ENCODE measurements at regions not wholly inside any gene's neighbourhood (a gene's known extent, or its start where the extent isn't known, plus 50 kb on each side); places are given as distances from the start of the nearest gene placed in this dataset.

- H3K79me2 ChIP-seq (ENCODE audit: control insufficient read depth, insufficient read depth, low read length) = no peaks in the 10 kb centered on the region
- no peaks in the 10 kb centered on the region for H4K20me1 ChIP-seq (replicated peaks; ENCODE audit: control insufficient read depth, extremely low read depth, insufficient read depth, low read length)
- no peak overlapping the region for H3K9ac ChIP-seq (replicated peaks; ENCODE audit: extremely low read depth, insufficient read depth, low read length)
- H3K27ac ChIP-seq (ENCODE audit: insufficient read depth, low read depth, low read length) = no peak overlapping the region
- peaks cover 2 to 6% of the 10 kb centered on the region in 2 experiments for H3K27me3 ChIP-seq (ENCODE audit: control insufficient read depth in 2 of 2, insufficient read depth in 2 of 2, low read length in 2 of 2)
- H3K4me3 ChIP-seq (replicated peaks in 1 of 3; ENCODE audit: insufficient read depth in 1 of 3, low read depth in 1 of 3, low read length in 3 of 3) = no peak overlapping the region
- no peak for TF ChIP-seq GATA2 (IDR thresholded peaks at IDR 0.05; ENCODE audit: insufficient read depth, insufficient read length, low read depth, low read length)
- TF ChIP-seq POLR2AphosphoS5 (IDR thresholded peaks at IDR 0.05; ENCODE audit: insufficient read depth, low read depth, low read length) = no peak
- TF ChIP-seq JUN (IDR thresholded peaks at IDR 0.05; ENCODE audit: borderline replicate concordance, insufficient read depth, insufficient read length, low read depth) = no peak
- no peak for TF ChIP-seq MAX (IDR thresholded peaks at IDR 0.05; ENCODE audit: insufficient read depth, insufficient read length)
- no peak for TF ChIP-seq POLR2A (IDR thresholded peaks at IDR 0.05; ENCODE audit: low read depth, low read length)
- TF ChIP-seq CTCF (IDR thresholded peaks at IDR 0.05; ENCODE audit: extremely low read depth in 1 of 2, insufficient read depth in 1 of 2, low read depth in 1 of 2, low read length in 2 of 2) = no peak
- TF ChIP-seq EZH2 (IDR thresholded peaks at IDR 0.05; ENCODE audit: borderline replicate concordance, low read depth, low read length, severe bottlenecking) = no peak
- H3K36me3 ChIP-seq (ENCODE audit: control insufficient read depth in 2 of 2, extremely low read depth in 1 of 2, insufficient read depth in 2 of 2, low read length in 2 of 2) = no peaks in the 10 kb centered on the region
- dilution Hi-C loops (cut with MboI; ENCODE audit: extremely low pct_ligation_motif_present, low sequenced_read_pairs) (no loop called here), intact Hi-C loops (cut with micrococcal nuclease) (no loop called here)
- no peaks in the 10 kb centered on the region for H3K9me1 ChIP-seq (replicated peaks; ENCODE audit: control insufficient read depth, extremely low read depth, insufficient read depth, low read length)
- H3K4me2 ChIP-seq (ENCODE audit: insufficient read depth, low read length) = no peak overlapping the region
- DNase-seq (ENCODE audit: low read depth, low spot score) (no peak), FAIRE-seq (no peak)
- H3K4me1 ChIP-seq (ENCODE audit: control insufficient read depth, extremely low read depth, insufficient read depth, low read length) = no peaks in the 10 kb centered on the region
- no peak overlapping the region for H2AFZ ChIP-seq (ENCODE audit: low read depth, low read length)
- POLR2A ChIA-PET = no interaction called here
- BruUV-seq (replicated peaks) = no TSS peak
- H3K9me3 ChIP-seq (replicated peaks; ENCODE audit: control insufficient read depth, insufficient read depth, low read length) = no peaks in the 10 kb centered on the region
- CTCF ChIA-PET = interaction anchor here (0.6 kb wide), 1 partner anchor 28 kb away, joined by 3 read pairs; no protein-coding TSS in a partner anchor
Observed at GRCh38 chr6:71602385-71603007, 283.9 kb upstream of the RIMS1 start.
